Naive thymus-derived CD8-positive, alpha-beta T cell (primary cell): ENCODE measurements at regions not wholly inside any gene's neighbourhood (a gene's known extent, or its start where the extent isn't known, plus 50 kb on each side); places are given as distances from the start of the nearest gene placed in this dataset.
"Not testable (repeated sequence)": the region's sequence is repeated elsewhere in the genome, so short reads cannot be mapped to it uniquely, and the experiment has no call there.

Experiments used
- ATAC-seq, 2 donors: fragments of 150-1000 bp; cut with Tn5 transposase in 1 of 2; sonication (Bioruptor Pico), chemical (Tn5 transposase) in 1 of 2; 1 replicate in 1 of 2; 2 replicates in 1 of 2; pipeline ENCODE4 v1.10.0; 2021; ENCODE audit warnings: mild to moderate bottlenecking in 2 of 2, moderate library complexity in 2 of 2
- POLR2A ChIA-PET: fragments of 350-600 bp; sonication (Branson Sonifier 250); formaldehyde crosslinking; loops from one replicate; lab custom pipeline; 2021; ENCODE audit warnings: antibody characterized with exemption; lab: Charles Lee
- DNase-seq, 10 donors: peaks; one replicate each; pipeline versions ENCODE4 v3.0.0 to v3.0.0-alpha.2; 2020 to 2022
- H3K27ac Mint-ChIP-seq, 10 donors: one replicate each; pipeline ENCODE4 v1.8.0; 2020 to 2022; ENCODE audit warnings: mild to moderate bottlenecking in 10 of 10, mixed read lengths in 10 of 10, moderate library complexity in 4 of 10, inconsistent platforms in 1 of 10
- H3K27me3 Mint-ChIP-seq, 5 donors: one replicate each; pipeline ENCODE4 v1.8.0; 2021 to 2022; ENCODE audit warnings: mixed read lengths in 5 of 5
- H3K36me3 Mint-ChIP-seq, 3 donors: one replicate each; pipeline ENCODE4 v1.8.0; 2020 to 2022; ENCODE audit warnings: mixed read lengths in 3 of 3, mild to moderate bottlenecking in 2 of 3, inconsistent platforms in 1 of 3
- H3K4me1 Mint-ChIP-seq, 4 donors: one replicate each; pipeline ENCODE4 v1.8.0; 2021 to 2022; ENCODE audit warnings: mixed read lengths in 4 of 4
- H3K4me3 Mint-ChIP-seq, 10 donors: one replicate each; pipeline ENCODE4 v1.8.0; 2020 to 2022; ENCODE audit warnings: mild to moderate bottlenecking in 10 of 10, mixed read lengths in 10 of 10, moderate library complexity in 6 of 10, inconsistent platforms in 1 of 10
- H3K9me3 Mint-ChIP-seq, 9 donors: one replicate each; pipeline ENCODE4 v1.8.0; 2020 to 2022; ENCODE audit warnings: mixed read lengths in 9 of 9, mild to moderate bottlenecking in 3 of 9, inconsistent platforms in 1 of 9, moderate library complexity in 1 of 9

GRCh38 chr18:10604182-10604581 is 78.4 kb downstream of the NAPG start:
- H3K36me3 Mint-ChIP-seq, result peaks cover 0 to 29% (median 4%) of the 10 kb centered on the region in 3 donors
- H3K4me3 Mint-ChIP-seq, result no peak overlapping the region
- H3K4me1 Mint-ChIP-seq, result peaks cover 0 to 7% (median under 1%) of the 10 kb centered on the region in 4 donors
- DNase-seq (no peak), ATAC-seq (no peak)
- peaks cover 7 to 32% (median 21%) of the 10 kb centered on the region in 9 donors for H3K9me3 Mint-ChIP-seq
- H3K27me3 Mint-ChIP-seq, result peaks cover 0 to 8% (median 2%) of the 10 kb centered on the region in 5 donors
- H3K27ac Mint-ChIP-seq, result no peak overlapping the region
- POLR2A ChIA-PET, result no interaction called here

GRCh38 chr18:10606881-10607280 is 81.1 kb downstream of the NAPG start:
- peaks cover 0 to 25% (median 4%) of the 10 kb centered on the region in 3 donors for H3K36me3 Mint-ChIP-seq
- DNase-seq, H3K27ac Mint-ChIP-seq, POLR2A ChIA-PET, H3K4me1 Mint-ChIP-seq, H3K4me3 Mint-ChIP-seq, ATAC-seq, H3K27me3 Mint-ChIP-seq: not testable (repeated sequence)
- peaks cover 7 to 27% (median 21%) of the 10 kb centered on the region in 9 donors for H3K9me3 Mint-ChIP-seq

- DNase-seq, H3K27me3 Mint-ChIP-seq, H3K4me3 Mint-ChIP-seq, H3K27ac Mint-ChIP-seq, POLR2A ChIA-PET, H3K4me1 Mint-ChIP-seq: not testable (repeated sequence)
- peaks cover 0 to 23% (median 4%) of the 10 kb centered on the region in 3 donors for H3K36me3 Mint-ChIP-seq
- peaks cover 5 to 25% (median 20%) of the 10 kb centered on the region in 9 donors for H3K9me3 Mint-ChIP-seq
- ATAC-seq, result peak; percentile 53 to 61
Measured at GRCh38 chr18:10607332-10608248, 81.8 kb downstream of the NAPG start.

GRCh38 chr18:10608450-10608849 is 82.6 kb downstream of the NAPG start:
- DNase-seq, result peak in 1 of 10 donors; percentile 23

GRCh38 chr18:10609046-10609445 is 83.2 kb downstream of the NAPG start:
- not testable (repeated sequence) for H3K27me3 Mint-ChIP-seq

More at GRCh38 chr18:10608450-10608849, 82.6 kb downstream of the NAPG start:
- Mint-ChIP-seq H3K36me3 (peaks cover 0 to 15% (median 4%) of the 10 kb centered on the region in 3 donors), H3K9me3 (peaks cover 0 to 16% (median 11%) of the 10 kb centered on the region in 9 donors)
- H3K27ac Mint-ChIP-seq, H3K27me3 Mint-ChIP-seq, POLR2A ChIA-PET, H3K4me3 Mint-ChIP-seq, H3K4me1 Mint-ChIP-seq: not testable (repeated sequence)
- ATAC-seq, result peak in 1 of 2 donors; percentile 43

GRCh38 chr18:10613226-10613625 is 87.4 kb downstream of the NAPG start:
- DNase-seq, H3K9me3 Mint-ChIP-seq, H3K4me1 Mint-ChIP-seq, H3K27ac Mint-ChIP-seq, H3K4me3 Mint-ChIP-seq, H3K36me3 Mint-ChIP-seq, H3K27me3 Mint-ChIP-seq, POLR2A ChIA-PET: not testable (repeated sequence)
- ATAC-seq, result peak in 1 of 2 donors; percentile 25

More at GRCh38 chr18:10609046-10609445, 83.2 kb downstream of the NAPG start:
- POLR2A ChIA-PET, ATAC-seq, H3K4me1 Mint-ChIP-seq, H3K27ac Mint-ChIP-seq, H3K4me3 Mint-ChIP-seq, H3K36me3 Mint-ChIP-seq, DNase-seq: not testable (repeated sequence)
- peaks cover 0 to 10% (median 8%) of the 10 kb centered on the region in 9 donors for H3K9me3 Mint-ChIP-seq

GRCh38 chr18:10616714-10617113 is 90.9 kb downstream of the NAPG start:
- H3K27ac Mint-ChIP-seq, H3K9me3 Mint-ChIP-seq, H3K27me3 Mint-ChIP-seq, H3K4me3 Mint-ChIP-seq, ATAC-seq, DNase-seq, POLR2A ChIA-PET, H3K4me1 Mint-ChIP-seq, H3K36me3 Mint-ChIP-seq: not testable (repeated sequence)

- H3K4me1 Mint-ChIP-seq, H3K36me3 Mint-ChIP-seq, POLR2A ChIA-PET, ATAC-seq, H3K27ac Mint-ChIP-seq, H3K9me3 Mint-ChIP-seq, DNase-seq, H3K27me3 Mint-ChIP-seq, H3K4me3 Mint-ChIP-seq: not testable (repeated sequence)
Measured at GRCh38 chr18:10618797-10619196, 93.0 kb downstream of the NAPG start.

- DNase-seq, POLR2A ChIA-PET, H3K36me3 Mint-ChIP-seq, H3K27ac Mint-ChIP-seq, ATAC-seq, H3K27me3 Mint-ChIP-seq, H3K4me1 Mint-ChIP-seq, H3K4me3 Mint-ChIP-seq, H3K9me3 Mint-ChIP-seq: not testable (repeated sequence)
Measured at GRCh38 chr18:10619280-10619679, 93.5 kb downstream of the NAPG start.

- H3K4me1 Mint-ChIP-seq, H3K27me3 Mint-ChIP-seq, DNase-seq, H3K36me3 Mint-ChIP-seq, H3K4me3 Mint-ChIP-seq, H3K27ac Mint-ChIP-seq, H3K9me3 Mint-ChIP-seq, POLR2A ChIA-PET, ATAC-seq: not testable (repeated sequence)
Measured at GRCh38 chr18:10619833-10620232, 94.0 kb downstream of the NAPG start.
